Adipocyte (in vitro differentiated cells): ENCODE measurements at regions not wholly inside any gene's neighbourhood (a gene's known extent, or its start where the extent isn't known, plus 50 kb on each side); places are given as distances from the start of the nearest gene placed in this dataset.
"Not testable (repeated sequence)": the region's sequence is repeated elsewhere in the genome, so short reads cannot be mapped to it uniquely, and the experiment has no call there.

Experiments
- DNase-seq: peaks from one replicate; pipeline ENCODE4 v3.0.0-alpha.2; 2015; ENCODE audit warnings: low read depth
- H3K27me3 ChIP-seq: replicated peaks from 2 replicates; pipeline ENCODE4 v1.7.0; 2013; ENCODE audit warnings: mild to moderate bottlenecking, low read length, moderate library complexity; ENCODE audit not compliant: control insufficient read depth, insufficient read depth
- H3K36me3 ChIP-seq: 2 replicates; pipeline ENCODE4 v1.7.0; 2013; ENCODE audit warnings: low read length, mild to moderate bottlenecking, moderate library complexity; ENCODE audit not compliant: control insufficient read depth, insufficient read depth, severe bottlenecking
- H3K4me1 ChIP-seq: 2 replicates; pipeline ENCODE4 v1.7.0; 2013; ENCODE audit warnings: mild to moderate bottlenecking, low read length, moderate library complexity; ENCODE audit not compliant: control insufficient read depth, insufficient read depth
- H3K4me3 ChIP-seq: 2 replicates; pipeline ENCODE4 v1.7.0; 2013; ENCODE audit warnings: mild to moderate bottlenecking, low read length, moderate library complexity
- H3K9ac ChIP-seq: 2 replicates; pipeline ENCODE4 v1.7.0; 2013; ENCODE audit warnings: mild to moderate bottlenecking, low read length, moderate library complexity
- H3K9me3 ChIP-seq: 2 replicates; pipeline ENCODE4 v1.7.0; 2013; ENCODE audit warnings: mild to moderate bottlenecking, low read length, moderate library complexity; ENCODE audit not compliant: control insufficient read depth

DNA sequence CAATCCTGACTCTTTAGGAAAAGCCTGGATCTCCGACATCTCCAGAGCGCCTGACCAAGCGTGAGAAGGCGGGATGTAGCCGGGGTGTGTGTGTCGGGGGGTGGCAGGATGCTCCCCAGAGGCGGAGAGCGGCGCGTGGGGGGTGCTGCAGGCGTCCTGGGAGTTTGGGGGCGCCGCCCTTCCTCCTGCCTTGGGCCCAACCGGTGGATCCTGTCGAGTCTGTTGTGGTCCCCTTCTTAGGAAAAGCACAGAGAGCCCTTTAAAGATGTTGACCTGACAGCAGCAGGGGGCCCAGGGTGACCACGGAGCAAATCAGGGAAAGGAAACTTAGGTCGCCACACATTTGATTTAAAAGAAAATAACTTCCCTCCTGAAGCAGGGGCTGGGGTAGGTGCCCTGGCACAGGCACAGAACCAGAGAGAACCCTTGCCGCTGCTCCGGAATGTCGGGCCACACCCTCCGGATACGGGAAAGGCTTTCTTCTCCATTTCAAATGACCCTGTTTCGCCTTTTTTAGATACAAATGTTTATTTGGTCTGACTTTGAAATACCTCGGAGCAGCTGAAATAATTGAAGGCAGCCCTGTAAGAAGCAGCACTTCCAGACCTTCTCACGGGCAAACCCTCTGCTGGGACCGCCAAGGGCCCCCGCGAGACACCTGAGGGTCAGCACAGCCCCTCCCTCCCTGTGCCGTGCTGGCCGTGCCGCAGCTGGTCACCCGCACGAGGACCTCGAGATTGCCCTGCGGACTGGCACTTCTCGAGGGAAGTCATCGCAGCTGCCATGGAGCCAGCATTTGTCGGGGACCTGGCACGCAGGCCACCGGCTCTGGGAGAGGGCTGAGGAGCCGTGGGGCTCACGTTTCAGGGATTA lies 102.9 kb upstream of the KLF13 start:
- DNase-seq = peak; percentile 39
- Histone ChIP-seq H3K9ac (no peak overlapping the region), H3K4me1 (peaks cover 6% of the 10 kb centered on the region), H3K4me3 (peak overlapping the region; percentile 12), H3K9me3 (no peaks in the 10 kb centered on the region), H3K27me3 (peaks cover 19% of the 10 kb centered on the region), H3K36me3 (no peaks in the 10 kb centered on the region)

DNA sequence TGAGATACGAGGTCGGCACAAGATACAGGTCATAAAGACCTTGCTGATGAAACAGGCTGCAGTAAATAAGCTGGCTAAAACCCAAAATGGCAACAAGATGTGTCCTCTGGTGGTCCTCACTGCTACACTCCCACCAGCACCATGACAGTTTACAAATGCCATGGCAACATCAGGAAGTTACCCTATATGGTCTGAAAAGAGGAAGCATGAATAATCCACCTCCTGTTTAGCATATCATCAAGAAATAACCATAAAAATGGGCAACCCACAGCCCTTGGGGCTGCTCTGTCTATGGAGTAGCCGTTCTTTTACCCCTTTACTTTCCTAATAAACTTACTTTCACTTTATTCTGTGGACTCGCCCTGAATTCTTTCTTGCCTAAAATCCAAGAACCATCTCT lies 102.0 kb upstream of the KLF13 start:
- not testable (repeated sequence) for H3K4me3 ChIP-seq, H3K4me1 ChIP-seq, H3K9ac ChIP-seq, DNase-seq, H3K9me3 ChIP-seq, H3K36me3 ChIP-seq
- peaks cover 26% of the 10 kb centered on the region for H3K27me3 ChIP-seq

DNA sequence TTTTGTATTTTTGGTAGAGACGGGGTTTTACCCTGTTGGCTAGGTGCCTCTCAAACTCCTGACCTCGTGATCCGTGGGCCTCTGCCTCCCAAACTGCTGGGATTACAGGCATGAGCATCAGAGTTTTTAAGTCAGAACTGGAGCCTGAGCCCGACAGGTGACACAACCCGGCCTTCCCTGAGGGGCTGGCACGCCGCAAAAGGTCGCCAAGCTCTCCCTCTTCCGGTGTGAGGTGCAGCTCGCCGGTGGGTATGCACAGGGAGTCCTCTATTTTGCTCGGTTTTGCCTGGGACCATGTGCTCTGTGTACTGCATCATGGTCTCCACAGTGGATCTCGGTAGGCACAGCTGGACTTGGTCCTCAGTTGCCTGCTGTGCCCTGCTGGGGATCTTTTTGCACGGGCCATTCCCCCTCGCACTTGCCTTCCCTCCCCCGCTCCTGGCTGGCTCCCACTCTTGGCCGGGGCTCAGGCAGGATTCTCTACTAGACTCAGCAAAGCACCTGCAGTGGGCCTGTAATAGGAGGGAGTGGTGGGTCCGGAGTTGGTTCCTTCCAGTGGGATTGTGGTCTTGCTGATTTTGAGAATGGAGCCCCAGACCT lies 101.2 kb upstream of the KLF13 start:
- H3K4me3 ChIP-seq = no peak overlapping the region
- peaks cover 6% of the 10 kb centered on the region for H3K4me1 ChIP-seq
- DNase-seq = no peak
- no peaks in the 10 kb centered on the region for H3K36me3 ChIP-seq
- H3K27me3 ChIP-seq = peaks cover 26% of the 10 kb centered on the region
- H3K9ac ChIP-seq = no peak overlapping the region
- H3K9me3 ChIP-seq = no peaks in the 10 kb centered on the region

DNA sequence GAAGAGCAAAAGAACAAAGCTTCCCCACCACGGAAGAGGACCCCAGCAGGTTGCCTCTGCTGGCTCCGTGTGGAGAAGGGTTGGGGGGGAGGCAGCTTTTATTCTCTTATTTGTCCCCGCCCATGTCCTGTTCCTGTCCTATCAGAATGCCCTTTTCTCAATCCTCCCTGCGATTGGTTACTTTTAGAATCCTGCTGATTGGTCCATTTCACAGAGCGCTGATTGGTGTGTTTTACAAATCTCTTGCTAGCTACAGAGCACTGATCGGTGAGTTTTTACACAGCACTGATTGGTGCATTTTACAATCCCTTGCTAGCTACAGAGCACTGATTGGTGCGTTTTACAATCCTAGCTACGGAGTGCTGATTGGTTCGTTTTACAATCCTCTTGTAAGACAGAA lies 100.6 kb upstream of the KLF13 start:
- H3K9ac ChIP-seq = no peak overlapping the region
- H3K9me3 ChIP-seq = no peaks in the 10 kb centered on the region
- no peaks in the 10 kb centered on the region for H3K36me3 ChIP-seq
- H3K4me1 ChIP-seq = peaks cover 6% of the 10 kb centered on the region
- peaks cover 32% of the 10 kb centered on the region for H3K27me3 ChIP-seq
- H3K4me3 ChIP-seq = no peak overlapping the region
- no peak for DNase-seq

DNA sequence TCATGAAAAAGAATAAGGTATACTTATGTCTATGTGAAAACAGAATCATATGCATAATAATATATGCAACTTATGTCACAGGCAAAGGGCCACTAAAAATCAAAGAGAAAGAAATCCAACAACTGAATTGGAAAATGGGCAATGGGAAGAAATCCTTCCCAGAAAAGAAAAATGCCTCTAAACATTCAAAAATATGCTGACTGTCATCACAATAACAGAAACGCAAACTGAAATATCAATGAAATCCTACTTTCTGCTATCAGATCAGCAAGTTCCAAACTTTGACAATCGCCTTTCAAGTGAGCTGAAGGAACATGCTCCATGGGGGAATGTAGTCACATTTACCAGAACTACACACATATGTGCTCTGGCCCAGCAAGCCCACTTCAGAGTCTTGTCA lies 99.4 kb upstream of the KLF13 start:
- H3K4me1 ChIP-seq = peaks cover 6% of the 10 kb centered on the region
- no peak overlapping the region for H3K4me3 ChIP-seq

DNA sequence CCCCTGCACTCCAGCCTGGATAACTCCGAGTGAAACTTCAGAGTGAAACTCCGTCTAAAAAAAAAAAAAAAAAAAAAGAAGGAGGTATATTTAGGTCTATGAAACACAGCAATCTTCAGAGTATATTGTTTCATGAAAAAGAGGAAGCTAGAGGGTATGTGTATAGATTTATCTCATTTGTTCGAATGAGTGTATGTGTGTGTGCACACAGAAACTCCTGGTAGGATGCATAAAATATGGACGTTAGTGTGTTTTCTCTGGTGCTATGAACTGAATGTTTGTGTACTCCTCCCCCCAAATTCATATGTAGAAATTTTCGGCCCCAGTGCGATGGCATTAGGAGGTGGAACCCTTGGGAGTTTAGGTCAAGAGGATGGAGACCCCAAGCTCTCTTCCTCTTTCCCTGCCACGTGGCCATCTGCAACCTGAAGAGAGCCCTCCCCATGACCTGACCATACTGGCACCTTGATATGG lies 98.6 kb upstream of the KLF13 start:
- Histone ChIP-seq H3K9me3 (no peaks in the 10 kb centered on the region), H3K4me1 (peaks cover 6% of the 10 kb centered on the region), H3K36me3 (no peaks in the 10 kb centered on the region), H3K9ac (no peak overlapping the region), H3K27me3 (peaks cover 33% of the 10 kb centered on the region), H3K4me3 (no peak overlapping the region)
- no peak for DNase-seq

More for the DNA sequence above, 99.4 kb upstream of the KLF13 start:
- H3K27me3 ChIP-seq = peaks cover 37% of the 10 kb centered on the region
- no peaks in the 10 kb centered on the region for H3K9me3 ChIP-seq
- no peaks in the 10 kb centered on the region for H3K36me3 ChIP-seq
- DNase-seq = no peak
- no peak overlapping the region for H3K9ac ChIP-seq

DNA sequence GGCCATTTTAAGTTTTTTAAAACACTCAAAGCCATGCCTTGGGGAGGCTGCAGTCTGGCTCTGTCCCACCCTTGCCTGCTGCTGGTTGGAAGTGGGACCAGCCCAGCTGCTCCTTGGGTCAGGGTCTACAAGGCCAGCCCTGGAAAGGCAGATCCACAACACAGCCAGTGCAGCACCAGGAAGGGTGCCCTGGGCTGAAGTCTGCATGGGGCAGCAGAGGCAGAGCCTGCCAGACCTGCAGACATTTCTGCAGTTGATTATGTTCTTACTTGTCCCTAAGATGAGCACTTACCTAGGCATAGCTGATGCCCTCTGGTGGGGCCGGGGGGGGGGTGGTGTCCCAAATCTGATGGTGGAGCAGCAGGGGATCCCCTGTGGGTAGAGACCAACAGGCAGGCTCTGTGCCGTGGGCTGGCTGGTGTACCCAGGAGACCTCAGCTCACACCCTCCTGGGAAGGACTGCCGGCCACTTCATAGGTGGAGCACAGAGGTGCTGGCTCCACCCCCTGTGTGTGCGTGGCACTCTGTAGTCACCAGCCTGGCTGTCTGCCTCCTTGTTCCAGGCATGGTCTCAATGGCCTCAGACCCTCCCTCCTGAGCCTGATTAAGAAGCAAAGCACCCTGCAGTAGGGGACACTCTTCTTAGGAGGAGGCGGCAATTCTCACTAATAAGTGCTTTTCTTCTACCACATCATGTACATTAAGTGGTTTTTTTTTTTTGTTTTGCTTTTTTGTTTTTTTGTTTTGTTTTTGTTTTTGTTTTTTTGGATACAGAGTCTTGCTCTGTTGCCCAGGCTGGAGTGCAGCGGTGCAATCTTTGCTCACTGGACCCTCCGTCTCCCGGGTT lies 97.4 kb upstream of the KLF13 start:
- H3K4me1 ChIP-seq = peaks cover 2% of the 10 kb centered on the region
- H3K36me3 ChIP-seq = no peaks in the 10 kb centered on the region
- H3K27me3 ChIP-seq = peaks cover 27% of the 10 kb centered on the region
- H3K9me3 ChIP-seq = no peaks in the 10 kb centered on the region
- DNase-seq = no peak
- no peak overlapping the region for H3K4me3 ChIP-seq
- no peak overlapping the region for H3K9ac ChIP-seq

DNA sequence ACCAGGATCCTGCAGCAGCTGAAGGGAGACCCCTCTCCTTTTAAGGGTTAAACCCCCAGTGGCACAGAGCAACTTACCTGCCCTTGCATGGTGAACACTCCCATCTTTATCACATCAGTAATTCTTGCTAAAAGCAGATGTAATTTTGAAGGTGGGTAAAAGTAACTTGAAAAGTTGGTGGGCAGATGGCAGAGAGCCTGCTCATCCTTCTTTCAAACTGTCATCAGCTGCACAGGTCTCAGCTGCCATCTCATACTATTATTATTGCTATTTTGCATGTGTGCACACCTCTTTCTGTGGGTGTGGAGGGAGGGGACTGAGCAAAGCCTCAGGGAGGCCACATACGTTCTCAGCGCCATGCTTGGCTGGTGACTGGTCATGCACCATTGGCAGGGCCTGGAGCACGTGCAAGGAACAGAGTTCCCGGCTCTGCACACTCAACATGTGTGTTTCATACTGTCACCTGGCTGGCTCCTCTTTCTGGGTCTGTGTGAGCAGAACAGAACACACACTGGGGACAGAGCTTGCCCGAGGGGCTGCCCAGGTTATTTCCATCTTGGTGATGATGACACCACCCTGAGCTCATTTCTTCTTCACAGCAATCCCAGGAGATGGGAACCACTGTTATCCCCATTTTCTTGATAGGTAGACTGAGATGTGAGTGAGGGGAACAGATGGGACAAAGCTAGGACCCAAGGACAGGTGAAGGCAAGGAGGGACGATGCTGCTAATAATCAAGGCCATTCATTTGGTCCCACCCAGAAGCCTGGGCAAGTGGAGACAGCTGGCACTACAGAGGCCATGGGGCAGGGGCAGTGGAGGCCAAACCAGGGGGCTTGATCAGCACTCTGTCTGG lies 95.8 kb upstream of the KLF13 start:
- no peak for DNase-seq
- Histone ChIP-seq H3K36me3 (no peaks in the 10 kb centered on the region), H3K27me3 (peaks cover 23% of the 10 kb centered on the region), H3K9ac (no peak overlapping the region), H3K4me1 (peaks cover 5% of the 10 kb centered on the region), H3K9me3 (no peaks in the 10 kb centered on the region), H3K4me3 (no peak overlapping the region)

DNA sequence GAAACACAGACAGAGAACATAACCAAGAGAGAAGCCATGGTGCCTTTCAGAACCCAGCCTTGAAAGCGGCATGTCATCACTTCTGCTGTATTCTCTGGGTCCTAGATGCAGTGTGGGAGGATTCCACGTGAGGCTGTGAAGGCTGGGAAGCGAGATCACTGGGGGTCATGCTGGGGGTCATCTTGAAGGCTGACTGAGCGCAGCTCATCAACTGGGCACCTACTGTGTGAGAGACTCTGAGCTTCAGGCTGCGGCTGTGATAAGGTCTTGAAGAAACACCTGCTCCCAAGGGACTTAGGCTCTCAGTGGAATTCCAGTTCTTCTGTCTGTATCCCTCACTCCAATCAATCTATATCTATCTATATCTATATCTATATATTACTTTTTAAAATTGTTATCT lies 91.8 kb upstream of the KLF13 start:
- Histone ChIP-seq H3K27me3 (peaks cover 11% of the 10 kb centered on the region), H3K9me3 (no peaks in the 10 kb centered on the region), H3K4me1 (peaks cover 22% of the 10 kb centered on the region), H3K36me3 (no peaks in the 10 kb centered on the region), H3K4me3 (no peak overlapping the region), H3K9ac (no peak overlapping the region)
- no peak for DNase-seq

DNA sequence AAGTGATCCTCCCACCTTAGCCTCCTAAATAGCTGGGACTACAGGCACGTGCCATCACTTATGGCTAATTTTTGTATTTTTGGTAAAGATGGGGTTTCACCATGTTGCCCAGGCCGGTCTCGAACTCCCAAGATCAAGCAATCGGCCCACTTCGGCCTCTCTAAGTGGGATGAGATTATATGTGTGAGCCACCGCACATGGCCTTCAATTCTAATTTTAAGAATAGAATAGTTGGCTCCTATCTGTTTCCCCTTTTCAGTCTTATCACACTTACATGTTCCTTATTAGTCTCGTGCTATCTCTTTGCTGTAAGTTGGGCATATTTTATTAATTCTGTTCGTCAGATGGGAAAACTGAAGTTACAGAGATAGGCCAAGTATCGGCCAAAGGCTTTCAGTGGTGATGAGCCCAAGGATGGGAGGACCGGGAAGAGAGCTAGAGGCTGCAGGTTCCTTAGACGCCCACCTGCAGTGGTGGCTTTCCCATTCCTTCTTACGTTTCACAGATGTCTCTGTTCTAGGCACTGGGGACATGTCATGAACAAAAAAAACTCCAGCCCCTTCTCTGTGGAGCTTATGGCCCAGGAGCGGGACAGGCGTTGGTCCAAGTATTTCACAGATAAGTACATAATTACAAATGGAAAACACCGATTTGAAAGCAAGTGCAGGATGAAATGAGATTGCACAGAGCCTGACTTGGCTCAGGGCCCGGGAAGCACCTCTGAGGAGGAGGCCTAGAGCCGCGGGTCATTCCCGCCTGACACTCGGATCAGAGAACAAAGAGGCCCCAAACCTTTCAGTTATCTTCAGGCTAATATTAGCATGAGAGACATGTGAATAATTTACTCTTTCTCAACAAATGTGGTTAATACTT lies 91.1 kb upstream of the KLF13 start:
- DNase-seq = peak; percentile 18

More for the DNA sequence above, 91.1 kb upstream of the KLF13 start:
- Histone ChIP-seq H3K36me3 (no peaks in the 10 kb centered on the region), H3K4me3 (peak overlapping the region; percentile 61), H3K27me3 (peaks cover 9% of the 10 kb centered on the region), H3K9me3 (no peaks in the 10 kb centered on the region), H3K9ac (peak overlapping the region; percentile 64), H3K4me1 (peaks cover 22% of the 10 kb centered on the region)
